ENCODE measurements at regions not wholly inside any gene's neighbourhood (a gene's known extent, or its start where the extent isn't known, plus 50 kb on each side); places are given as distances from the start of the nearest gene placed in this dataset.
"Not testable (repeated sequence)": the region's sequence is repeated elsewhere in the genome, so short reads cannot be mapped to it uniquely, and the experiment has no call there.

GRCh38 chr6:165184192-165184979 is 125.0 kb downstream of the C6orf118 start:
- Mint-ChIP-seq H3K27me3 (no peaks in the 10 kb centered on the region), H3K36me3 (ENCODE audit: low read depth) (no peaks in the 10 kb centered on the region), H3K4me3 (no peak overlapping the region)

DNA sequence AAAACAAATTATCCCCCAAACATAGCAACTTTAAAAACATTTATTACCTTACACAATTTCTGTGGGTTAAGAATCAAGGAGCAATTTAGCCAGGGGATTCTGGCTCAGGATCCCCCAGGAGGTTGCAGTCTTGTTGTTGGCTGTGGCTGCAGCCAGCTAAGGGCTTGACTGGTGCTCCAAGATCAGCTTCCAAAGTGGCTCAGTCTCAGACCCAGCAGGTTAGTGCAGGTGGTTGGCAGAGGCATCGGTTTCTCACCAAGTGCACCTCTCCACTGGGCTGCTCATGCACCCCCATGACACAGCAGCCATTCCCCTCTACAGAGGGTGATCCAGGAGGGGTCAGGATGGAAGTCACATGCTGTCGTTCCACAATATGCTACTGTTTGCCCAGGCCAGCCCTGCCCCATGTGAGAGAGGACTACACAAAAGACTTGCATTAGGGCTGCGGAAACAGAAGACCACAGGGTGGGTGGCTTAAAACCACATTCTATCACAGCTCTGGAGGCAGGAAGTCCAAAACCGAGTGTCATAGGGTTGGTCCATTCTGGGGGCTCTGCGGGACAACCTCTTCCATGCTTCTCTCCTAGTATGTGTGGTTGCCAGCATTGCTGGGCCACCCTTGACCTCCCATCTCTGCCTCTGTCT is 125.8 kb downstream of the C6orf118 start:
- Mint-ChIP-seq H3K36me3 (ENCODE audit: low read depth) (no peaks in the 10 kb centered on the region), H3K4me1 (ENCODE audit: low read depth) (no peaks in the 10 kb centered on the region), H3K9me3 (peaks cover 17% of the 10 kb centered on the region), H3K27me3 (no peaks in the 10 kb centered on the region), H3K27ac (no peak overlapping the region), H3K4me3 (no peak overlapping the region)

More at GRCh38 chr6:165184192-165184979, 125.0 kb downstream of the C6orf118 start:
- Mint-ChIP-seq H3K9me3 (peaks cover 11% of the 10 kb centered on the region), H3K27ac (no peak overlapping the region), H3K4me1 (ENCODE audit: low read depth) (no peaks in the 10 kb centered on the region)

- peaks cover 18% of the 10 kb centered on the region for H3K9me3 Mint-ChIP-seq
- no peaks in the 10 kb centered on the region for H3K4me1 Mint-ChIP-seq (ENCODE audit: low read depth)
- H3K4me3 Mint-ChIP-seq, result no peak overlapping the region
- H3K27ac Mint-ChIP-seq, result no peak overlapping the region
- H3K36me3 Mint-ChIP-seq (ENCODE audit: low read depth), result no peaks in the 10 kb centered on the region
- H3K27me3 Mint-ChIP-seq, result no peaks in the 10 kb centered on the region
Observed at GRCh38 chr6:165183071-165183470, 126.3 kb downstream of the C6orf118 start.

- H3K9me3 Mint-ChIP-seq, result peaks cover 22% of the 10 kb centered on the region
- H3K4me3 Mint-ChIP-seq, result no peak overlapping the region
- H3K27me3 Mint-ChIP-seq, result no peaks in the 10 kb centered on the region
- H3K36me3 Mint-ChIP-seq (ENCODE audit: low read depth), result no peaks in the 10 kb centered on the region
- no peak overlapping the region for H3K27ac Mint-ChIP-seq
- no peaks in the 10 kb centered on the region for H3K4me1 Mint-ChIP-seq (ENCODE audit: low read depth)
Observed at GRCh38 chr6:165181951-165182414, 127.4 kb downstream of the C6orf118 start.

DNA sequence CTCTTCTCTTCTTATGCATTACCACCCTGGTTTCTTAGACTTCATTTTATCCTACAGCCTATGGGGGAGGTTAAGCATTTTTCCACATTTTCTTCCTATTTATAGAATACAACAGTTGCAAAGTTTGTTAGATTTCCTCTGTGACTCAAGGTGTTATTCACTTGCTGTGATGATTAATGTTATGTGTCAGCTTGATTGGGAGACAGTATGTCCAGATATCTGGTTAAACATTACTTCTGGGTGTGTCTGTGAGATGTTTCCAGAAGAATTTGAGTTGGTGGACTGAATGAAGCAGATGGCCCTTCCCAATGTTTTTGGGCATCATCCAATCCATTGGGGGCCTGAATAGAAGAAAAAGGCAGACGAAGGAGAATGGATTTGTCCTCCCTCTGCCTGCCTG is 131.3 kb downstream of the C6orf118 start:
- no peaks in the 10 kb centered on the region for H3K4me1 Mint-ChIP-seq (ENCODE audit: low read depth)
- H3K27me3 Mint-ChIP-seq, result no peaks in the 10 kb centered on the region
- no peak overlapping the region for H3K27ac Mint-ChIP-seq
- H3K36me3 Mint-ChIP-seq (ENCODE audit: low read depth), result no peaks in the 10 kb centered on the region
- no peak overlapping the region for H3K4me3 Mint-ChIP-seq
- peaks cover 19% of the 10 kb centered on the region for H3K9me3 Mint-ChIP-seq

DNA sequence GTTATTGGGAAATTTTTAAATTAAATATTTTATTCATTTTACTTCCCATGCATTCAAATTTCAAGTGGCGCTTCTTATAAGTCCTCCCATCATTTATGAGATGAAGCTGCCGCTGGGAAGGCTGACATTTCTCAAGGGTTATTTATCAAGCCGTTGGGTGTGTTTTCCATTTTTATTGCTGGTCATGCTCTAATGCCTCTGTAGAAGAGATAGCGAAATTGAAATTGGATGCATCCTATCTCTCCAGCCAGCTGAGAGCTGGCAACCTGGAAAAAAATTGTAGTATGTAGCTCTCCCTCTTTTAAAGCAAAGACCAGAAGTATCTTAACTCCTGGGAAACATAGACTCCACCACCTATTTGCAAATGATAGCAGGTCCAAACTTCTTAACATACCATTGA is 135.9 kb downstream of the C6orf118 start:
- Mint-ChIP-seq H3K4me1 (ENCODE audit: low read depth) (no peaks in the 10 kb centered on the region), H3K27me3 (no peaks in the 10 kb centered on the region), H3K27ac (no peak overlapping the region), H3K36me3 (ENCODE audit: low read depth) (no peaks in the 10 kb centered on the region), H3K4me3 (no peak overlapping the region), H3K9me3 (peaks cover 26% of the 10 kb centered on the region)

DNA sequence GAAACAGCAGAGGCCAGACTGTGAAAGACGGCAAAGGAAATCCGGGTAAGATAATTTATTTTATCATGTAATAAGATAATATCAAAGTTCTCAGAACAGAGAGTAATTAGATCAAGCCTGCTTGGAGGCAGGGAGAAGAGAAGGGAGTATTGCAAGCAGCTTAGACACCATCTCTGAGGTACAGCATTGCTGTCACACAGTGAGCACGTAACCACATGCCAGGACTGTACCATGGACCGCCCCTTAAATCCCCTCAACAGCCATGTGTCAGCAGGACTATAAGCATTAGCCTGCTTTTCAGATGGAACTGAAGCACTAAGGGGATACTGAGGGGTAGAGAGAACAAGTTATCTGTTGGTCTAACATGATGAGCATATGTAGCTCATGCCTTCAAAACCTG is 141.5 kb downstream of the C6orf118 start:
- Mint-ChIP-seq H3K4me3 (no peak overlapping the region), H3K4me1 (ENCODE audit: low read depth) (no peaks in the 10 kb centered on the region), H3K27ac (no peak overlapping the region), H3K36me3 (ENCODE audit: low read depth) (no peaks in the 10 kb centered on the region), H3K27me3 (no peaks in the 10 kb centered on the region), H3K9me3 (peaks cover 33% of the 10 kb centered on the region)

DNA sequence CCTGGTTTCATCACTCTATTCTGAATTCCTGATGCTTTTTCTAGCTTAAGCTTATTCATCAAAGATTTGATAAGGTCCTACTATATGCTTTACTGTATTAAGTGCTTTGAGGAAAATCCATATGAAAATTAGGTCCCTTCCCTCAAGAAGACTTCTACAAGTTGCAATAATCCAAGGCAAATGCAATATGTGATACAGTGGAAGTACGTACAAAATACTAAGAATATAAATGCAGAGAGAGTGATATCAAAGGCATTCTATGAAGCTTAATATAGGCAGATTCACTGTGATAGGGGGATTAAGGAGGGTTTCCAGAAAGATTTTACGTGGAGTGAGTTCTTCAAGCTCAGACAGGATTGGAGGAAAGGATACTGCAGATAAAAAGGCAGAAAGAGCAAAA is 142.1 kb downstream of the C6orf118 start:
- H3K27ac Mint-ChIP-seq, result no peak overlapping the region
- no peak overlapping the region for H3K4me3 Mint-ChIP-seq
- no peaks in the 10 kb centered on the region for H3K36me3 Mint-ChIP-seq (ENCODE audit: low read depth)
- H3K9me3 Mint-ChIP-seq, result peaks cover 31% of the 10 kb centered on the region
- no peaks in the 10 kb centered on the region for H3K4me1 Mint-ChIP-seq (ENCODE audit: low read depth)
- no peaks in the 10 kb centered on the region for H3K27me3 Mint-ChIP-seq

DNA sequence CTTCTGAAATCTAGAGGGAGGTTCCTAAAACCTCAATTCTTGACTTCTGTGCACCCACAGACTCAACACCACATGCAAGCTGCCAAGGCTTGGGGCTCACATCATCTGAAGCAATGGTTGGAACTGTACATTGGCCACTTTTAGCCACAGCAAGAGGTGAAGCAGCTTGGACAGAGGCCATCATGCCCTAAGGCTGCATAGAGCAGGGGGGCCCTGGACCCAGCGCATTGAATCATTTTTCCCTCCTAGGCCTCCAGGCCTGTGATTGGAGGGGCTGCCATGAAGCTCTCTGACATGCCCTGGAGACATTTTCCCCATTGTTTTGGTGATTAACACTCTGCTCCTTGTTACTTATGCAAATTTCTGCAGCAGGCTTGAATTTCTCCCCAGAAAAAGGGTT is 145.9 kb downstream of the C6orf118 start:
- no peak overlapping the region for H3K4me3 Mint-ChIP-seq

GRCh38 chr6:165159460-165159859 is 149.9 kb downstream of the C6orf118 start:
- no peaks in the 10 kb centered on the region for H3K36me3 Mint-ChIP-seq (ENCODE audit: low read depth)
- H3K4me3 Mint-ChIP-seq, result no peak overlapping the region
- peaks cover 20% of the 10 kb centered on the region for H3K9me3 Mint-ChIP-seq
- H3K27ac Mint-ChIP-seq, result no peak overlapping the region
- no peaks in the 10 kb centered on the region for H3K27me3 Mint-ChIP-seq
- H3K4me1 Mint-ChIP-seq (ENCODE audit: low read depth), result no peaks in the 10 kb centered on the region

More for the DNA sequence above, 145.9 kb downstream of the C6orf118 start:
- Mint-ChIP-seq H3K27me3 (no peaks in the 10 kb centered on the region), H3K4me1 (ENCODE audit: low read depth) (no peaks in the 10 kb centered on the region), H3K36me3 (ENCODE audit: low read depth) (no peaks in the 10 kb centered on the region), H3K27ac (no peak overlapping the region), H3K9me3 (peaks cover 25% of the 10 kb centered on the region)

DNA sequence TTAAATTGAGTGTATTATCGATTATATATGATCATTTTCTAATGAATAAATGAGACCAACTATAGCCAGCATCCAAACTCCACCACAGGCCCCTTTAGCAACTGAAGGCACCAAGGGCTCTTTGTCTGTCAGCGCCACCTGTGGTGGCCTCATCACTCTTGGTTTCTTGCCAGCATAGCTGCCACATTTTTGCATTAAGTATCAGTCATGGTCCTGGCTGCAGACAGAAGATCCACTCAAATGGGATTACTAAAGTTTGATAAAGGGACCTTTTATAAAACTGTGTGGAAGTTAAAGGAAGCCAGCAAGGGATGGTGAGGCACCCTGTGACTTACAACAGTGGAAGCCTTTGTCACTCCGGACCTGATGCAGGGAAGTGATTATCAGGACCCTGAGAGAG is 162.9 kb downstream of the C6orf118 start:
- no peaks in the 10 kb centered on the region for H3K27me3 Mint-ChIP-seq
- H3K4me3 Mint-ChIP-seq, result no peak overlapping the region
- H3K4me1 Mint-ChIP-seq (ENCODE audit: low read depth), result no peaks in the 10 kb centered on the region
- no peak overlapping the region for H3K27ac Mint-ChIP-seq
- H3K36me3 Mint-ChIP-seq (ENCODE audit: low read depth), result no peaks in the 10 kb centered on the region
- H3K9me3 Mint-ChIP-seq, result peaks cover 21% of the 10 kb centered on the region

GRCh38 chr6:165135889-165136288 is 173.5 kb downstream of the C6orf118 start:
- Mint-ChIP-seq H3K27me3 (no peaks in the 10 kb centered on the region), H3K4me3 (no peak overlapping the region), H3K27ac (no peak overlapping the region), H3K36me3 (ENCODE audit: low read depth) (no peaks in the 10 kb centered on the region), H3K9me3 (peaks cover 29% of the 10 kb centered on the region), H3K4me1 (ENCODE audit: low read depth) (no peaks in the 10 kb centered on the region)

- no peaks in the 10 kb centered on the region for H3K27me3 Mint-ChIP-seq
- H3K4me1 Mint-ChIP-seq (ENCODE audit: low read depth), result no peaks in the 10 kb centered on the region
- H3K36me3 Mint-ChIP-seq (ENCODE audit: low read depth), result no peaks in the 10 kb centered on the region
- no peak overlapping the region for H3K27ac Mint-ChIP-seq
- no peak overlapping the region for H3K4me3 Mint-ChIP-seq
- peaks cover 16% of the 10 kb centered on the region for H3K9me3 Mint-ChIP-seq
Observed at GRCh38 chr6:165129086-165129485, 180.3 kb downstream of the C6orf118 start.

GRCh38 chr6:165127743-165128142 is 181.7 kb downstream of the C6orf118 start:
- H3K27ac Mint-ChIP-seq; H3K36me3 Mint-ChIP-seq (ENCODE audit: low read depth): not testable (repeated sequence)

DNA sequence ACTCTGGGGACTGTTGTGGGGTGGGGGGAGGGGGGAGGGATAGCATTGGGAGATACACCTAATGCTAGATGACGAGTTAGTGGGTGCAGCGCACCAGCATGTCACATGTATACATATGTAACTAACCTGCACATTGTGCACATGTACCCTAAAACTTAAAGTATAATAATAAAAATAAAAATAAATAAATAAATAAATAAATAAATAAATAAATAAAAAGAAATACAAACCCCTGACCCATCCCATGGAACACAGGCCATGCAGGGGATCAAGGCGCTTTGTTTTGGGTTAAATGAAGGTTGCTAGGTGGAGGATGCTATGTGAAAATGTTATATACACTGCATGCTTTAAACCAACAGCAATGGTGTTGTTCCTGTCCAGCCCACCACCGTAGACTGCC is 184.7 kb downstream of the C6orf118 start:
- H3K9me3 Mint-ChIP-seq; H3K27ac Mint-ChIP-seq; H3K36me3 Mint-ChIP-seq (ENCODE audit: low read depth); H3K4me3 Mint-ChIP-seq; H3K27me3 Mint-ChIP-seq; H3K4me1 Mint-ChIP-seq (ENCODE audit: low read depth): not testable (repeated sequence)

More at GRCh38 chr6:165127743-165128142, 181.7 kb downstream of the C6orf118 start:
- not testable (repeated sequence) for H3K27me3 Mint-ChIP-seq; H3K4me3 Mint-ChIP-seq; H3K4me1 Mint-ChIP-seq (ENCODE audit: low read depth)
- H3K9me3 Mint-ChIP-seq, result peaks cover 13% of the 10 kb centered on the region

Data from stimulated activated naive CD8-positive, alpha-beta T cell treated with anti-CD3 and anti-CD28 coated beads, Interleukin-15, Interleukin-2, amounts not matched to agents 100 ng/mL and 50 ng/mL, for 24 hours (primary cell).